HCT116 (cell line): ENCODE measurements at regions not wholly inside any gene's neighbourhood (a gene's known extent, or its start where the extent isn't known, plus 50 kb on each side); places are given as distances from the start of the nearest gene placed in this dataset.

ENCODE experiments used
- ATAC-seq: fragments of 200-7000 bp; cut with Tn5 transposase; 2 replicates; pipeline ENCODE4 v1.9.1; 2020; ENCODE audit warnings: mild to moderate bottlenecking, moderate library complexity
- BruUV-seq: library from RNA; stranded (reverse); fragments of 400-500 nt; replicated peaks from 2 replicates; lab custom pipeline; 2021; lab: Mats Ljungman, UMichigan
- CTCF ChIA-PET: fragments of 300-600 bp; sonication (Branson Sonifier 250); formaldehyde crosslinking; loops from one replicate; lab custom pipeline; 2021; ENCODE audit warnings: antibody characterized with exemption; lab: Charles Lee
- POLR2A ChIA-PET: fragments of 300-600, 350-600 bp; sonication (Branson Sonifier 250); formaldehyde crosslinking; loops from one replicate; lab custom pipeline; 2021; ENCODE audit warnings: antibody characterized with exemption; lab: Charles Lee
- RAD21 ChIA-PET, 2 experiments: fragments of 300-600 bp; sonication (Branson Sonifier 250); formaldehyde crosslinking; loops; one replicate each; lab custom pipeline; 2023; ENCODE audit warnings: low total read pairs in 2 of 2; ENCODE audit not compliant: uncharacterized antibody in 2 of 2, unreplicated experiment in 2 of 2, low non-redundant PET in 1 of 2; lab: Charles Lee
- DNase-seq: peaks from one replicate; pipeline ENCODE4 v3.0.0-alpha.2; 2010; ENCODE audit warnings: low read depth, low spot score
- H2AFZ ChIP-seq: fragments of 200-600 bp; shearing (Covaris generic), sonication (generic); 2 replicates; pipeline ENCODE4 v1.6.1; 2017; ENCODE audit warnings: low read depth, mixed run types, mixed read lengths, antibody characterized with exemption, low read length; ENCODE audit not compliant: poor library complexity, severe bottlenecking
- H3K27ac ChIP-seq: 2 replicates; pipeline ENCODE4 v1.5.1; 2012; ENCODE audit warnings: low read depth, low read length
- H3K27me3 ChIP-seq: fragments of 200-600 bp; sonication (generic); 2 replicates; pipeline ENCODE4 v1.6.1; 2016; ENCODE audit warnings: mixed run types, low read length, mixed read lengths; ENCODE audit not compliant: insufficient read depth
- H3K36me3 ChIP-seq, 2 experiments: fragments of 200-500 bp in 1 of 2; fragments of 200-600 bp in 1 of 2; sonication (Bioruptor generic) in 1 of 2; sonication (generic) in 1 of 2; 2 replicates each; pipeline versions ENCODE4 v1.5.1 to v1.6.1; 2014 to 2016; ENCODE audit warnings: low read length in 2 of 2, inconsistent platforms in 1 of 2, mixed read lengths in 1 of 2, mixed run types in 1 of 2; ENCODE audit not compliant: insufficient read depth in 2 of 2, control insufficient read depth in 1 of 2
- H3K4me1 ChIP-seq, 2 experiments: fragments of 200-600 bp in 1 of 2; sonication (generic) in 1 of 2; 2 replicates each; pipeline versions ENCODE4 v1.5.1 to v1.6.1; 2012 to 2017; ENCODE audit warnings: low read length in 2 of 2, inconsistent platforms in 1 of 2, mild to moderate bottlenecking in 1 of 2, mixed read lengths in 1 of 2, mixed run types in 1 of 2, moderate library complexity in 1 of 2; ENCODE audit not compliant: insufficient read depth in 2 of 2, control insufficient read depth in 1 of 2
- H3K4me2 ChIP-seq: fragments of 200-600 bp; sonication (generic); 2 replicates; pipeline ENCODE4 v1.6.1; 2017; ENCODE audit warnings: mixed run types, low read length, mixed read lengths
- H3K4me3 ChIP-seq, 2 experiments: fragments of 200-600 bp in 1 of 2; sonication (generic) in 1 of 2; replicated peaks in 1 of 2; 2 replicates each; pipeline ENCODE4 v1.5.1; 2011 to 2016; ENCODE audit warnings: low read length in 2 of 2, control low read depth in 1 of 2, low read depth in 1 of 2, mild to moderate bottlenecking in 1 of 2, mixed read lengths in 1 of 2, mixed run types in 1 of 2
- H3K79me2 ChIP-seq: fragments of 200-600 bp; sonication (generic); 2 replicates; pipeline ENCODE4 v1.6.1; 2017; ENCODE audit warnings: mild to moderate bottlenecking, mixed run types, low read length, moderate library complexity, mixed read lengths; ENCODE audit not compliant: insufficient read depth
- H3K9ac ChIP-seq: fragments of 200-600 bp; sonication (generic); 2 replicates; pipeline ENCODE4 v1.6.1; 2016; ENCODE audit warnings: low read length, mixed read lengths
- H3K9me2 ChIP-seq: fragments of 200-600 bp; sonication (generic), shearing (Covaris generic); 2 replicates; pipeline ENCODE4 v1.6.1; 2017; ENCODE audit warnings: mixed run types, mild to moderate bottlenecking, moderate library complexity; ENCODE audit not compliant: insufficient read depth
- H3K9me3 ChIP-seq, 2 experiments: fragments of 200-500 bp in 1 of 2; fragments of 200-600 bp in 1 of 2; sonication (Bioruptor generic) in 1 of 2; sonication (generic) in 1 of 2; 2 replicates each; pipeline ENCODE4 v1.6.1; 2014 to 2017; ENCODE audit warnings: low read length in 2 of 2, mixed read lengths in 2 of 2, inconsistent platforms in 1 of 2, low read depth in 1 of 2, mild to moderate bottlenecking in 1 of 2, mixed run types in 1 of 2, moderate library complexity in 1 of 2; ENCODE audit not compliant: control insufficient read depth in 1 of 2, insufficient read depth in 1 of 2
- H4K20me1 ChIP-seq: fragments of 200-600 bp; sonication (generic), shearing (Covaris generic); 2 replicates; pipeline ENCODE4 v1.6.1; 2017; ENCODE audit warnings: mixed run types, mild to moderate bottlenecking, moderate library complexity; ENCODE audit not compliant: insufficient read depth
- CEBPB ChIP-seq: IDR thresholded peaks from 2 replicates; pipeline ENCODE4 v1.6.1; 2012; ENCODE audit warnings: low read depth
- EGR1 ChIP-seq: IDR thresholded peaks from 2 replicates; pipeline ENCODE4 v1.6.1; 2012; ENCODE audit warnings: low read depth
- EZH2 ChIP-seq: fragments of 200-600 bp; sonication (generic); IDR thresholded peaks from 2 replicates; pipeline ENCODE4 v1.6.1; 2017; ENCODE audit warnings: antibody characterized with exemption, mixed run types
- EZH2phosphoT487 ChIP-seq: fragments of 200-600 bp; IDR thresholded peaks from 2 replicates; pipeline ENCODE4 v1.6.1; 2018; ENCODE audit warnings: antibody characterized with exemption, borderline replicate concordance
- FOSL1 ChIP-seq: IDR thresholded peaks from 2 replicates; pipeline ENCODE4 v1.6.1; 2012; ENCODE audit warnings: low read depth
- MAX ChIP-seq: IDR thresholded peaks from 2 replicates; pipeline ENCODE4 v1.6.1; 2012
- POLR2A ChIP-seq: IDR thresholded peaks from 2 replicates; pipeline ENCODE4 v1.7.0; 2011; ENCODE audit warnings: borderline replicate concordance; ENCODE audit not compliant: insufficient read depth, insufficient read length; ENCODE audit errors: extremely low read depth
- RAD21 ChIP-seq: IDR thresholded peaks from 2 replicates; pipeline ENCODE4 v1.6.1; 2012; ENCODE audit warnings: low read depth, mild to moderate bottlenecking
- SIN3A ChIP-seq: IDR thresholded peaks from 2 replicates; pipeline ENCODE4 v1.6.1; 2012; ENCODE audit warnings: low read depth
- ZFX ChIP-seq: fragments of 450-650 bp; IDR thresholded peaks from 2 replicates; pipeline ENCODE4 v1.6.1; 2017
- intact Hi-C: fragments of 100-400 bp; cut with micrococcal nuclease; formaldehyde crosslinking; loops from 2 replicates; pipeline ENCODE4 v1.10.0; 2022

GRCh38 chr4:129352480-129352879 lies 256.5 kb downstream of the C4orf33 start:
- Histone ChIP-seq H3K36me3 (no peaks in the 10 kb centered on the region), H3K27me3 (no peaks in the 10 kb centered on the region), H3K9me2 (no peaks in the 10 kb centered on the region), H3K79me2 (no peaks in the 10 kb centered on the region), H4K20me1 (no peaks in the 10 kb centered on the region), H3K4me1 (peaks cover 0 to 9% of the 10 kb centered on the region in 2 experiments; a peak in 2 of 4 replicates), H2AFZ (no peak overlapping the region), H3K4me2 (no peak overlapping the region), H3K9me3 (no peaks in the 10 kb centered on the region), H3K27ac (no peak overlapping the region), H3K9ac (no peak overlapping the region), H3K4me3 (no peak overlapping the region)
- intact Hi-C loops = loop anchor here (10.0 kb wide), 1 partner anchor 572 kb away; no protein-coding TSS in a partner anchor
- ATAC-seq (no peak), DNase-seq (no peak)
- RAD21 ChIA-PET = no interaction called here
- CTCF ChIA-PET = no interaction called here
- POLR2A ChIA-PET = no interaction called here
- BruUV-seq = no TSS peak
- TF ChIP-seq RAD21 (no peak), EZH2phosphoT487 (no peak), POLR2A (no peak), EZH2 (no peak), EGR1 (no peak), FOSL1 (no peak), SIN3A (no peak), ZFX (no peak), MAX (no peak)

- no TSS peak for BruUV-seq
Observed at GRCh38 chr4:129353490-129353889, 257.5 kb downstream of the C4orf33 start.

More at GRCh38 chr4:129353490-129353889, 257.5 kb downstream of the C4orf33 start:
- Histone ChIP-seq H4K20me1 (no peaks in the 10 kb centered on the region), H3K27me3 (no peaks in the 10 kb centered on the region), H3K9me2 (no peaks in the 10 kb centered on the region), H3K79me2 (no peaks in the 10 kb centered on the region), H2AFZ (no peak overlapping the region), H3K9me3 (no peaks in the 10 kb centered on the region), H3K9ac (no peak overlapping the region), H3K4me2 (no peak overlapping the region), H3K4me3 (no peak overlapping the region), H3K4me1 (peaks cover 4 to 12% of the 10 kb centered on the region in 2 experiments; a peak in 3 of 4 replicates), H3K27ac (no peak overlapping the region), H3K36me3 (no peaks in the 10 kb centered on the region)
- DNase-seq (no peak), ATAC-seq (no peak)
- TF ChIP-seq CEBPB = no peak
- intact Hi-C loops = loop anchor here (10.0 kb wide), 1 partner anchor 571 kb away; no protein-coding TSS in a partner anchor
- POLR2A ChIA-PET = no interaction called here
- CTCF ChIA-PET = interaction anchor here (0.8 to 2.0 kb wide), 2 partner anchors 9 kb away, joined by 3 to 6 read pairs; no protein-coding TSS in a partner anchor
- RAD21 ChIA-PET = no interaction called here
